ENCODE measurements at regions not wholly inside any gene's neighbourhood (a gene's known extent, or its start where the extent isn't known, plus 50 kb on each side); places are given as distances from the start of the nearest gene placed in this dataset.

DNA sequence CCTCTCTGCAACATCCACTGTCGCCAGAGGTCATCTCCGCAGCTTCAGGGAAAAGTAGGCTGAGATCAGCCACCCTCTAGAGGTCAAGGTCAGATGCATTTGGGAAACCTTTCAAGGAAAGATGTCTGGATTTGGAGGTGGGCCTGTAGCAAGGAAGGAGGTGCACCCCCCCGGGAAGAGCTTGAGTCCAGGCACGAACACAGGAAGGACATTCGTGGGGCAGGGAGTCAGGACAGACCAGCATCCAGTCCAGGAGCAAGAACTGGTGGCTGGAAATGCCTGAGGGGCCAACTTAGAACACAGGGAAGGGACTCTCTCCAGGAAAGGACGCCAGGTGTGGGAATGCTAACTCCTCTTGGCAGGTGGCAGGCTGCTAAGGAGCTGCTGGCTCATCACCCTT is 614.1 kb upstream of the MGMT start:
- Histone ChIP-seq H3K9me2 (ENCODE audit: insufficient read depth, low read length) (no peaks in the 10 kb centered on the region), H3K9me3 (ENCODE audit: low read length) (no peaks in the 10 kb centered on the region), H3F3A (ENCODE audit: insufficient read depth, low read length, poor library complexity, severe bottlenecking) (no peaks in the 10 kb centered on the region), H3K4me2 (ENCODE audit: low read length) (no peak overlapping the region), H4K20me1 (ENCODE audit: insufficient read depth) (no peaks in the 10 kb centered on the region), H3K79me2 (replicated peaks; ENCODE audit: insufficient read depth, low read length) (no peaks in the 10 kb centered on the region), H3K9ac (ENCODE audit: low read length) (no peak overlapping the region), H3K4me3 (ENCODE audit: low read length) (no peak overlapping the region), H3K27ac (ENCODE audit: low read length) (no peak overlapping the region), H3K36me3 (ENCODE audit: insufficient read depth, low read length) (no peaks in the 10 kb centered on the region), H3K27me3 (ENCODE audit: insufficient read depth, low read depth, low read length) (no peaks in the 10 kb centered on the region), H2AFZ (ENCODE audit: low read depth, low read length) (no peak overlapping the region)
- TF ChIP-seq EP300 (conservative IDR thresholded peaks at IDR 0.05; ENCODE audit: poor library complexity, severe bottlenecking) (no peak), REST (IDR thresholded peaks at IDR 0.05; ENCODE audit: borderline replicate concordance) (no peak), TAF1 (IDR thresholded peaks at IDR 0.05; ENCODE audit: low read depth) (no peak), CTCF (IDR thresholded peaks at IDR 0.05; ENCODE audit: poor library complexity, severe bottlenecking) (no peak), POLR2AphosphoS5 (IDR thresholded peaks at IDR 0.05) (no peak), EZH2 (IDR thresholded peaks at IDR 0.05; ENCODE audit: borderline replicate concordance, insufficient read depth, low read length, poor library complexity, severe bottlenecking) (no peak), RAD21 (conservative IDR thresholded peaks at IDR 0.05) (no peak), MXI1 (conservative IDR thresholded peaks at IDR 0.05; ENCODE audit: poor library complexity, severe bottlenecking) (no peak)

GRCh38 chr10:128853537-128853936 is 613.5 kb upstream of the MGMT start:
- Histone ChIP-seq H3K9ac (ENCODE audit: low read length) (no peak overlapping the region), H3K9me3 (ENCODE audit: low read length) (no peaks in the 10 kb centered on the region), H3K79me2 (replicated peaks; ENCODE audit: insufficient read depth, low read length) (no peaks in the 10 kb centered on the region), H3K4me2 (ENCODE audit: low read length) (no peak overlapping the region), H3K4me3 (ENCODE audit: low read length) (no peak overlapping the region), H3K27me3 (ENCODE audit: insufficient read depth, low read depth, low read length) (no peaks in the 10 kb centered on the region), H3K27ac (ENCODE audit: low read length) (no peak overlapping the region), H2AFZ (ENCODE audit: low read depth, low read length) (no peak overlapping the region), H3K36me3 (ENCODE audit: insufficient read depth, low read length) (no peaks in the 10 kb centered on the region), H3F3A (ENCODE audit: insufficient read depth, low read length, poor library complexity, severe bottlenecking) (no peaks in the 10 kb centered on the region), H4K20me1 (ENCODE audit: insufficient read depth) (no peaks in the 10 kb centered on the region), H3K9me2 (ENCODE audit: insufficient read depth, low read length) (no peaks in the 10 kb centered on the region)
- TF ChIP-seq EP300 (conservative IDR thresholded peaks at IDR 0.05; ENCODE audit: poor library complexity, severe bottlenecking) = no peak
- no peak for TF ChIP-seq SMC3 (conservative IDR thresholded peaks at IDR 0.05; ENCODE audit: poor library complexity)
- TF ChIP-seq POLR2AphosphoS5 (IDR thresholded peaks at IDR 0.05) = no peak
- TF ChIP-seq MXI1 (conservative IDR thresholded peaks at IDR 0.05; ENCODE audit: poor library complexity, severe bottlenecking) = no peak
- no peak for TF ChIP-seq RAD21 (conservative IDR thresholded peaks at IDR 0.05)
- TF ChIP-seq TAF1 (IDR thresholded peaks at IDR 0.05; ENCODE audit: low read depth) = no peak
